H1 (cell line): ENCODE measurements at regions not wholly inside any gene's neighbourhood (a gene's known extent, or its start where the extent isn't known, plus 50 kb on each side); places are given as distances from the start of the nearest gene placed in this dataset.

Experiments
- CHD7 ChIP-seq: fragments of 300-600 bp; sonication (generic); IDR thresholded peaks from 2 replicates; pipeline ENCODE4 v1.7.1; 2012; ENCODE audit warnings: low read length, moderate library complexity, mild to moderate bottlenecking, inconsistent platforms; ENCODE audit not compliant: insufficient replicate concordance
- EP300 ChIP-seq, 2 experiments: IDR thresholded peaks; 1 replicate in 1 of 2; 2 replicates in 1 of 2; pipeline ENCODE4 v1.6.1; 2011 to 2012; ENCODE audit warnings: low read depth in 2 of 2, low read length in 2 of 2, mild to moderate bottlenecking in 2 of 2, borderline replicate concordance in 1 of 2, inconsistent platforms in 1 of 2, moderate library complexity in 1 of 2
- GABPA ChIP-seq: IDR thresholded peaks from 2 replicates; pipeline ENCODE4 v1.6.1; 2011; ENCODE audit warnings: mild to moderate bottlenecking, low read length, moderate library complexity, borderline replicate concordance; ENCODE audit not compliant: insufficient read depth
- GTF2F1 ChIP-seq: IDR thresholded peaks from 2 replicates; pipeline ENCODE4 v1.6.1; 2012; ENCODE audit warnings: low read depth, low read length, improper control_type of control experiment, borderline replicate concordance
- HDAC6 ChIP-seq: IDR thresholded peaks from one replicate; pipeline ENCODE4 v1.7.1; 2012; ENCODE audit warnings: low read depth, mild to moderate bottlenecking, inconsistent platforms, low read length, moderate library complexity
- KDM4A ChIP-seq: IDR thresholded peaks from one replicate; pipeline ENCODE4 v1.7.1; 2012; ENCODE audit warnings: low read depth, mild to moderate bottlenecking, moderate library complexity, low read length, inconsistent platforms; ENCODE audit not compliant: severe bottlenecking
- NANOG ChIP-seq: IDR thresholded peaks from 2 replicates; pipeline ENCODE4 v1.6.1; 2011; ENCODE audit warnings: low read length, low read depth, mild to moderate bottlenecking, inconsistent platforms; ENCODE audit not compliant: insufficient read depth, poor library complexity, severe bottlenecking
- RBBP5 ChIP-seq: IDR thresholded peaks from 2 replicates; pipeline ENCODE4 v1.7.1; 2012; ENCODE audit warnings: low read depth, mild to moderate bottlenecking, inconsistent platforms, low read length, moderate library complexity, borderline replicate concordance
- SP2 ChIP-seq: IDR thresholded peaks from 2 replicates; pipeline ENCODE4 v1.6.1; 2012; ENCODE audit warnings: mild to moderate bottlenecking, low read length, inconsistent platforms

GRCh38 chr13:31903111-31903815, 128.3 kb upstream of the FRY start (continued):
- no peak for TF ChIP-seq EP300 (IDR thresholded peaks at IDR 0.05; ENCODE audit: borderline replicate concordance in 1 of 2, low read depth in 2 of 2, low read length in 2 of 2)
- TF ChIP-seq NANOG, result no peak
- TF ChIP-seq KDM4A, result no peak
- TF ChIP-seq CHD7, result no peak
- TF ChIP-seq HDAC6, result no peak
- TF ChIP-seq SP2, result no peak
- TF ChIP-seq GTF2F1, result no peak
- TF ChIP-seq GABPA, result no peak
- no peak for TF ChIP-seq RBBP5
- TF ChIP-seq, all 59 proteins: peak for 0
